ENCODE measurements at regions not wholly inside any gene's neighbourhood (a gene's known extent, or its start where the extent isn't known, plus 50 kb on each side); places are given as distances from the start of the nearest gene placed in this dataset.

DNA sequence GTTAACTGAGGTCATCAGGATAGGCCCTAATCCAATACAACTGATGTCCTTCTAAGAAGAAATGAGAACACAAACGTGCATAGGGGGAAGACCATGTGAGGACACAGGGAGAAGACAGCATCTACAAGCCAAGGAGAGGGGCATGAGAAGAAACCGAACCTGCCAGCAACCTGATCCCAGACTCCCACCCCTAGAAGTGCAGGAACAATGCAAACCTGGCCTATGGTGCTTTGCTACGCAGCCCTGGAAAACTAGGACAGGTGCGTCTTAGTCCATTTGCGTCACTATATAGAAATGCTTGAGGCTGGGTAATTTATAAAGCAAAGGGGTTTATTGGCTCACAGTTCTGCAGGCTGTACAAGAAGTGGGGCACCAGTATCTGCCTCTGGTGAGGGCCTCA is 322.6 kb upstream of the ZNF32 start:
- no peaks in the 10 kb centered on the region for H3K9me1 ChIP-seq (ENCODE audit: control insufficient read depth, extremely low read depth, insufficient read depth, low read length)
- H4K20me1 ChIP-seq (ENCODE audit: control insufficient read depth, extremely low read depth, insufficient read depth, low read length): no peaks in the 10 kb centered on the region
- H3K27me3 ChIP-seq (ENCODE audit: control insufficient read depth, extremely low read depth, insufficient read depth, low read length): no peaks in the 10 kb centered on the region
- no peak overlapping the region for H3K4me2 ChIP-seq (ENCODE audit: control insufficient read depth, extremely low read depth, insufficient read depth, low read depth, low read length)
- H3K27ac ChIP-seq (ENCODE audit: control insufficient read depth, insufficient read depth, low read length): no peak overlapping the region
- no peaks in the 10 kb centered on the region for H3K4me1 ChIP-seq (ENCODE audit: control insufficient read depth, extremely low read depth, insufficient read depth, low read length)
- no peak overlapping the region for H3K9ac ChIP-seq (ENCODE audit: control insufficient read depth, extremely low read depth, insufficient read depth, low read length)
- H3K9me3 ChIP-seq (ENCODE audit: control insufficient read depth, low read depth, low read length): no peaks in the 10 kb centered on the region
- H3K79me2 ChIP-seq (ENCODE audit: control insufficient read depth, insufficient read depth, low read length): no peaks in the 10 kb centered on the region
- H2AFZ ChIP-seq (ENCODE audit: control insufficient read depth, low read length): no peak overlapping the region
- FAIRE-seq: no peak
- DNase-seq (ENCODE audit: low read depth, low spot score): no peak
- H3K36me3 ChIP-seq (ENCODE audit: control insufficient read depth in 2 of 2, extremely low read depth in 1 of 2, insufficient read depth in 2 of 2, low read length in 2 of 2): no peaks in the 10 kb centered on the region
- no peak overlapping the region for H3K4me3 ChIP-seq (ENCODE audit: control insufficient read depth in 2 of 3, extremely low read depth in 1 of 3, insufficient read depth in 2 of 3, low read depth in 1 of 3, low read length in 3 of 3)
- dilution Hi-C loops (cut with MboI; ENCODE audit: extremely low pct_ligation_motif_present, low sequenced_read_pairs): no loop called here
- no peak for TF ChIP-seq EZH2 (IDR thresholded peaks at IDR 0.05; ENCODE audit: low read length)
- TF ChIP-seq, protein P1, sequence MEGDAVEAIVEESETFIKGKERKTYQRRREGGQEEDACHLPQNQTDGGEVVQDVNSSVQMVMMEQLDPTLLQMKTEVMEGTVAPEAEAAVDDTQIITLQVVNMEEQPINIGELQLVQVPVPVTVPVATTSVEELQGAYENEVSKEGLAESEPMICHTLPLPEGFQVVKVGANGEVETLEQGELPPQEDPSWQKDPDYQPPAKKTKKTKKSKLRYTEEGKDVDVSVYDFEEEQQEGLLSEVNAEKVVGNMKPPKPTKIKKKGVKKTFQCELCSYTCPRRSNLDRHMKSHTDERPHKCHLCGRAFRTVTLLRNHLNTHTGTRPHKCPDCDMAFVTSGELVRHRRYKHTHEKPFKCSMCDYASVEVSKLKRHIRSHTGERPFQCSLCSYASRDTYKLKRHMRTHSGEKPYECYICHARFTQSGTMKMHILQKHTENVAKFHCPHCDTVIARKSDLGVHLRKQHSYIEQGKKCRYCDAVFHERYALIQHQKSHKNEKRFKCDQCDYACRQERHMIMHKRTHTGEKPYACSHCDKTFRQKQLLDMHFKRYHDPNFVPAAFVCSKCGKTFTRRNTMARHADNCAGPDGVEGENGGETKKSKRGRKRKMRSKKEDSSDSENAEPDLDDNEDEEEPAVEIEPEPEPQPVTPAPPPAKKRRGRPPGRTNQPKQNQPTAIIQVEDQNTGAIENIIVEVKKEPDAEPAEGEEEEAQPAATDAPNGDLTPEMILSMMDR (optimal IDR thresholded peaks at IDR 0.05 in 1 of 3, IDR thresholded peaks at IDR 0.05 in 1 of 3, conservative IDR thresholded peaks at IDR 0.05 in 1 of 3; ENCODE audit: extremely low read depth in 1 of 3, insufficient read depth in 2 of 3, low read length in 3 of 3): no peak

DNA sequence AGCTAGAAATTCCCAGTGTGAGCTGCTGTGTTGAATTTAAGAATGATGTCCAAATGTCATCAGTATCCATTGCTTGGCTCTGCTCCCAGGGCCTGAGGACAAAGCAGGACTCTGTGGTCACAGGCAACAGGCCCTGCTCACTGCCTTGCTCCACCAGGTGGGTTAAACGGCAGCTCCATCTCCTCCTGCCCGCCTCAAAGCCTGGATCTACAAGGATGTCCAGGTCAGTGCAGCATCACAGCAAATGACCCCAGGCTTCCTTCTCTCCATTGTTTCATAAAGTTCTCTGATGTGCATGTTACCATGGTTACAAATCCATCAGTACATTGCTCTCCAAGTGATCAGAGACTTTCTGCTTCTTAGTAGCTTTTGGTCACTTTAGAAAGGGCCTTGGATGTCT is 322.0 kb upstream of the ZNF32 start:
- Histone ChIP-seq H3K9me1 (ENCODE audit: control insufficient read depth, extremely low read depth, insufficient read depth, low read length) (no peaks in the 10 kb centered on the region), H3K9me3 (ENCODE audit: control insufficient read depth, low read depth, low read length) (no peaks in the 10 kb centered on the region), H2AFZ (ENCODE audit: control insufficient read depth, low read length) (no peak overlapping the region), H3K4me3 (ENCODE audit: control insufficient read depth in 2 of 3, extremely low read depth in 1 of 3, insufficient read depth in 2 of 3, low read depth in 1 of 3, low read length in 3 of 3) (no peak overlapping the region), H3K27ac (ENCODE audit: control insufficient read depth, insufficient read depth, low read length) (no peak overlapping the region), H3K4me2 (ENCODE audit: control insufficient read depth, extremely low read depth, insufficient read depth, low read depth, low read length) (no peak overlapping the region), H3K79me2 (ENCODE audit: control insufficient read depth, insufficient read depth, low read length) (no peaks in the 10 kb centered on the region), H4K20me1 (ENCODE audit: control insufficient read depth, extremely low read depth, insufficient read depth, low read length) (no peaks in the 10 kb centered on the region), H3K9ac (ENCODE audit: control insufficient read depth, extremely low read depth, insufficient read depth, low read length) (no peak overlapping the region), H3K36me3 (ENCODE audit: control insufficient read depth in 2 of 2, extremely low read depth in 1 of 2, insufficient read depth in 2 of 2, low read length in 2 of 2) (no peaks in the 10 kb centered on the region), H3K27me3 (ENCODE audit: control insufficient read depth, extremely low read depth, insufficient read depth, low read length) (no peaks in the 10 kb centered on the region), H3K4me1 (ENCODE audit: control insufficient read depth, extremely low read depth, insufficient read depth, low read length) (no peaks in the 10 kb centered on the region)
- DNase-seq (ENCODE audit: low read depth, low spot score) (no peak), FAIRE-seq (no peak)
- no peak for TF ChIP-seq EZH2 (IDR thresholded peaks at IDR 0.05; ENCODE audit: low read length)
- TF ChIP-seq, protein P1 (optimal IDR thresholded peaks at IDR 0.05 in 1 of 3, IDR thresholded peaks at IDR 0.05 in 1 of 3, conservative IDR thresholded peaks at IDR 0.05 in 1 of 3; ENCODE audit: extremely low read depth in 1 of 3, insufficient read depth in 2 of 3, low read length in 3 of 3): no peak
- dilution Hi-C loops (cut with MboI; ENCODE audit: extremely low pct_ligation_motif_present, low sequenced_read_pairs): no loop called here
